CD8-positive, alpha-beta memory T cell (primary cell): ENCODE measurements at regions not wholly inside any gene's neighbourhood (a gene's known extent, or its start where the extent isn't known, plus 50 kb on each side); places are given as distances from the start of the nearest gene placed in this dataset.

ENCODE experiments used
- CTCF ChIA-PET: fragments of 350-600 bp; sonication (Branson Sonifier 250); formaldehyde crosslinking; loops from one replicate; lab custom pipeline; 2021; ENCODE audit warnings: antibody characterized with exemption; lab: Charles Lee
- POLR2A ChIA-PET: fragments of 350-600 bp; sonication (Branson Sonifier 250); formaldehyde crosslinking; loops from one replicate; lab custom pipeline; 2021; ENCODE audit warnings: antibody characterized with exemption; lab: Charles Lee
- DNase-seq, 5 donors: peaks; one replicate each; pipeline versions ENCODE4 v3.0.0 to v3.0.0-alpha.2; 2020 to 2022; ENCODE audit warnings: mixed read lengths in 1 of 5
- H3K27ac ChIP-seq: one replicate; pipeline ENCODE4 v1.7.0; 2013; ENCODE audit warnings: low read depth, mild to moderate bottlenecking, low read length, moderate library complexity
- H3K27me3 ChIP-seq: 2 replicates; pipeline ENCODE4 v1.7.0; 2013; ENCODE audit warnings: low read length, mild to moderate bottlenecking; ENCODE audit not compliant: insufficient read depth, poor library complexity, severe bottlenecking
- H3K36me3 ChIP-seq: 2 replicates; pipeline ENCODE4 v1.7.0; 2013; ENCODE audit warnings: mild to moderate bottlenecking, low read length, moderate library complexity; ENCODE audit not compliant: insufficient read depth
- H3K4me1 ChIP-seq: 2 replicates; pipeline ENCODE4 v1.7.0; 2013; ENCODE audit warnings: mild to moderate bottlenecking, low read length, moderate library complexity; ENCODE audit not compliant: insufficient read depth
- H3K4me3 ChIP-seq: 2 replicates; pipeline ENCODE4 v1.7.0; 2013; ENCODE audit warnings: mild to moderate bottlenecking, low read length
- H3K9me3 ChIP-seq: 2 replicates; pipeline ENCODE4 v1.7.0; 2013; ENCODE audit warnings: mild to moderate bottlenecking, low read length
- H3K27ac Mint-ChIP-seq, 8 donors: one replicate each; pipeline ENCODE4 v1.8.0; 2020 to 2021; ENCODE audit warnings: mixed read lengths in 8 of 8, mild to moderate bottlenecking in 6 of 8, inconsistent platforms in 3 of 8, moderate library complexity in 3 of 8
- H3K27me3 Mint-ChIP-seq, 2 donors: one replicate each; pipeline ENCODE4 v1.8.0; 2020 to 2021; ENCODE audit warnings: mixed read lengths in 2 of 2, mild to moderate bottlenecking in 1 of 2, moderate library complexity in 1 of 2
- H3K36me3 Mint-ChIP-seq, 3 donors: one replicate each; pipeline ENCODE4 v1.8.0; 2020 to 2021; ENCODE audit warnings: mixed read lengths in 3 of 3, inconsistent platforms in 1 of 3, mild to moderate bottlenecking in 1 of 3
- H3K4me1 Mint-ChIP-seq, 3 donors: one replicate each; pipeline ENCODE4 v1.8.0; 2020 to 2021; ENCODE audit warnings: mixed read lengths in 3 of 3, inconsistent platforms in 1 of 3, mild to moderate bottlenecking in 1 of 3
- H3K4me3 Mint-ChIP-seq, 7 donors: one replicate each; pipeline ENCODE4 v1.8.0; 2020 to 2021; ENCODE audit warnings: mixed read lengths in 7 of 7, mild to moderate bottlenecking in 6 of 7, moderate library complexity in 4 of 7, inconsistent platforms in 2 of 7
- H3K9me3 Mint-ChIP-seq, 5 donors: one replicate each; pipeline ENCODE4 v1.8.0; 2020 to 2022; ENCODE audit warnings: mixed read lengths in 5 of 5, mild to moderate bottlenecking in 3 of 5, moderate library complexity in 2 of 5, inconsistent platforms in 1 of 5

DNA sequence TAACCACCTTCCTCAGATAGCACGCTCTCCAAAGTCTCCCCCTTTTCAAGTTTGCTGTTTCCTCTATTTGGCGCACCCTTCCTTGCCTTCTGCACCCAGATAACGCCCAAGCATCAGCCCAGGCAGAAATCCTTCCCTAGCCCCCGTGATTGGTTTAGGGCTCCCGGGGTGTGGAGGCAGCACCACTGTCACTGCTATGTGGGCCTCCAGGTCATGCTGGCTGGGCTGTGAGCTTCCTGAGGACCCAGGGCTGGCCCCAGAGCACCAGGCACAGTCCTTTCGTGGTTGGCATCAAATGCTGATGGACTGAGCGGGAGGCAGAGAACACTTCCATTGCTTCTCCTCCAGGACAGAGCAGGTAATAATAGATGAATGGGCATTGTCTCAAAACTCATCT lies 311.4 kb downstream of the BCL11B start:
- H3K27me3 ChIP-seq: no peaks in the 10 kb centered on the region
- POLR2A ChIA-PET: no interaction called here
- H3K9me3 ChIP-seq: no peaks in the 10 kb centered on the region
- no peak for DNase-seq
- Mint-ChIP-seq H3K4me1 (peaks cover 27 to 46% (median 37%) of the 10 kb centered on the region in 3 donors), H3K27ac (no peak overlapping the region), H3K4me3 (no peak overlapping the region), H3K9me3 (no peaks in the 10 kb centered on the region), H3K36me3 (no peaks in the 10 kb centered on the region), H3K27me3 (peaks cover 0 to 1% of the 10 kb centered on the region in 2 donors)
- CTCF ChIA-PET: no interaction called here
- no peak overlapping the region for H3K27ac ChIP-seq
- H3K4me3 ChIP-seq: no peak overlapping the region
- peaks cover 23% of the 10 kb centered on the region for H3K4me1 ChIP-seq
- no peaks in the 10 kb centered on the region for H3K36me3 ChIP-seq

DNA sequence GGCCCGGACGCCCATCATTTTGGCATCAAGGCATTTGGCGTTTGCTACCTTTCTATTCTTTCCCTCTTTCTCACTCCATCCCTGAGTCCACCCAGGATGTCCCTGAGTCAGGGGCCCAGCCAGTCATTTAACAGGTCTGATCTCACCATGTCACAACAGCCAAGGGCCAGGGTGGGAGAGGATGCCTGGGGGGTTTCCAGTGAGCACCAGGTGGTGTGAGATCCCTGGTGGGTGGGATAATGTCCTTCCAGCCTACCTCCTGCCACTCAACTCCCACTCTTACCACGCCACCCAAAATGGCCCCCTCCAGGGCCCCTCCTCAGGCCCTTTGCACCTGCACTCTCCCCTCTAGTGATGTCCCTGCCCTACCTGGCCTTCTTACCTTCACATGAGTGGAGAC lies 310.8 kb downstream of the BCL11B start:
- H3K9me3 Mint-ChIP-seq: no peaks in the 10 kb centered on the region
- peaks cover 31 to 52% (median 43%) of the 10 kb centered on the region in 3 donors for H3K4me1 Mint-ChIP-seq
- H3K27me3 Mint-ChIP-seq: no peaks in the 10 kb centered on the region
- no peak overlapping the region for H3K4me3 ChIP-seq
- no peak overlapping the region for H3K4me3 Mint-ChIP-seq
- H3K27ac Mint-ChIP-seq: peak overlapping the region in 4 of 8 donors; percentile 17 to 70 (median 58)
- H3K36me3 ChIP-seq: no peaks in the 10 kb centered on the region
- H3K36me3 Mint-ChIP-seq: no peaks in the 10 kb centered on the region
- H3K4me1 ChIP-seq: peaks cover 25% of the 10 kb centered on the region
- ChIA-PET POLR2A (no interaction called here), CTCF (no interaction called here)
- H3K9me3 ChIP-seq: no peaks in the 10 kb centered on the region
- H3K27ac ChIP-seq: no peak overlapping the region
- no peak for DNase-seq
- H3K27me3 ChIP-seq: no peaks in the 10 kb centered on the region

- Histone ChIP-seq H3K36me3 (no peaks in the 10 kb centered on the region), H3K4me3 (no peak overlapping the region), H3K9me3 (no peaks in the 10 kb centered on the region), H3K27me3 (no peaks in the 10 kb centered on the region), H3K27ac (no peak overlapping the region), H3K4me1 (peaks cover 25% of the 10 kb centered on the region)
- no peaks in the 10 kb centered on the region for H3K27me3 Mint-ChIP-seq
- H3K36me3 Mint-ChIP-seq: no peaks in the 10 kb centered on the region
- no peaks in the 10 kb centered on the region for H3K9me3 Mint-ChIP-seq
- H3K4me1 Mint-ChIP-seq: peaks cover 35 to 57% (median 49%) of the 10 kb centered on the region in 3 donors
- no peak overlapping the region for H3K27ac Mint-ChIP-seq
- ChIA-PET CTCF (no interaction called here), POLR2A (no interaction called here)
- H3K4me3 Mint-ChIP-seq: no peak overlapping the region
- DNase-seq: no peak
Observed at GRCh38 chr14:98962118-98962517, 309.9 kb downstream of the BCL11B start.

GRCh38 chr14:98963610-98964009 lies 308.4 kb downstream of the BCL11B start:
- Mint-ChIP-seq H3K4me1 (peaks cover 35 to 57% (median 49%) of the 10 kb centered on the region in 3 donors), H3K4me3 (peak overlapping the region in 5 of 7 donors; percentile 26 to 86 (median 76)), H3K27ac (peak overlapping the region in 7 of 8 donors; percentile 21 to 87 (median 53)), H3K9me3 (no peaks in the 10 kb centered on the region), H3K36me3 (no peaks in the 10 kb centered on the region), H3K27me3 (no peaks in the 10 kb centered on the region)
- ChIA-PET CTCF (no interaction called here), POLR2A (no interaction called here)
- Histone ChIP-seq H3K36me3 (no peaks in the 10 kb centered on the region), H3K4me1 (peaks cover 25% of the 10 kb centered on the region), H3K9me3 (no peaks in the 10 kb centered on the region), H3K4me3 (no peak overlapping the region), H3K27me3 (no peaks in the 10 kb centered on the region), H3K27ac (no peak overlapping the region)
- no peak for DNase-seq

- CTCF ChIA-PET: no interaction called here
- Histone ChIP-seq H3K27ac (no peak overlapping the region), H3K36me3 (no peaks in the 10 kb centered on the region), H3K4me1 (peaks cover 25% of the 10 kb centered on the region), H3K27me3 (no peaks in the 10 kb centered on the region), H3K4me3 (no peak overlapping the region), H3K9me3 (no peaks in the 10 kb centered on the region)
- POLR2A ChIA-PET: no interaction called here
- Mint-ChIP-seq H3K4me1 (peaks cover 35 to 57% (median 49%) of the 10 kb centered on the region in 3 donors), H3K36me3 (no peaks in the 10 kb centered on the region), H3K27me3 (no peaks in the 10 kb centered on the region), H3K27ac (peak overlapping the region in 5 of 8 donors; percentile 71 to 95 (median 83)), H3K9me3 (no peaks in the 10 kb centered on the region), H3K4me3 (peak overlapping the region; percentile 32 to 88 (median 76))
- DNase-seq: peak in 1 of 5 donors; percentile 19
Observed at GRCh38 chr14:98964171-98964570, 307.8 kb downstream of the BCL11B start.

GRCh38 chr14:98965076-98965475 lies 306.9 kb downstream of the BCL11B start:
- DNase-seq: no peak
- H3K9me3 Mint-ChIP-seq: no peaks in the 10 kb centered on the region
- H3K4me1 Mint-ChIP-seq: peaks cover 35 to 57% (median 49%) of the 10 kb centered on the region in 3 donors
- no peak overlapping the region for H3K27ac ChIP-seq
- H3K36me3 Mint-ChIP-seq: no peaks in the 10 kb centered on the region
- H3K27me3 Mint-ChIP-seq: no peaks in the 10 kb centered on the region
- ChIA-PET POLR2A (no interaction called here), CTCF (no interaction called here)
- H3K36me3 ChIP-seq: no peaks in the 10 kb centered on the region
- H3K4me3 Mint-ChIP-seq: peak overlapping the region; percentile 32 to 88 (median 76)
- H3K4me1 ChIP-seq: peaks cover 25% of the 10 kb centered on the region
- H3K4me3 ChIP-seq: peak overlapping the region; percentile 24
- no peaks in the 10 kb centered on the region for H3K27me3 ChIP-seq
- H3K27ac Mint-ChIP-seq: peak overlapping the region in 7 of 8 donors; percentile 66 to 95 (median 80)
- H3K9me3 ChIP-seq: no peaks in the 10 kb centered on the region

DNA sequence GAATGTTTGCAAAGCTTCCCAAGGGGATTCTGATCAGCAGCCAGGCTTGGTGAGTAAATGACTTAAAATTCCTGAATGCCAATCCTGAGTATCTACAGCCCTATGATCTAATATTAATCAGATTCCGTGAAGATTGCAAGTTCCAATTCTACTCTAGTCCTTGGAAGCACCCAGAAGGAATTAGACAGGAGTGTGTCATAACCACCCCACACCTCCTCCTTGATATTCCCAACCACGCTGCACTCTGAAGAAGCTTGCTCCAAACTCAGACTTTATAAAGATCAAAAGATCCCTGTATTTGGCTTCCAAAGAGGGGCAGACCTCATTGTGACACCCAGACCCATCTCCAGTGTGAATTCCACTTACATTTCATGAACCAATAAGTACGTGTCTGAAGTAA lies 306.0 kb downstream of the BCL11B start:
- H3K36me3 ChIP-seq: no peaks in the 10 kb centered on the region
- H3K27ac ChIP-seq: no peak overlapping the region
- no peaks in the 10 kb centered on the region for H3K36me3 Mint-ChIP-seq
- H3K4me1 ChIP-seq: peaks cover 25% of the 10 kb centered on the region
- ChIA-PET CTCF (interaction anchor here (1.2 kb wide), 1 partner anchor 19 kb away, joined by 4 read pairs; no protein-coding TSS in a partner anchor), POLR2A (no interaction called here)
- peak overlapping the region in 2 of 8 donors; percentile 71 to 95 for H3K27ac Mint-ChIP-seq
- H3K4me3 Mint-ChIP-seq: peak overlapping the region in 1 of 7 donors; percentile 86
- H3K4me1 Mint-ChIP-seq: peaks cover 35 to 53% (median 49%) of the 10 kb centered on the region in 3 donors
- H3K4me3 ChIP-seq: no peak overlapping the region
- H3K9me3 Mint-ChIP-seq: no peaks in the 10 kb centered on the region
- DNase-seq: no peak
- no peaks in the 10 kb centered on the region for H3K27me3 ChIP-seq
- H3K9me3 ChIP-seq: no peaks in the 10 kb centered on the region
- H3K27me3 Mint-ChIP-seq: no peaks in the 10 kb centered on the region

DNA sequence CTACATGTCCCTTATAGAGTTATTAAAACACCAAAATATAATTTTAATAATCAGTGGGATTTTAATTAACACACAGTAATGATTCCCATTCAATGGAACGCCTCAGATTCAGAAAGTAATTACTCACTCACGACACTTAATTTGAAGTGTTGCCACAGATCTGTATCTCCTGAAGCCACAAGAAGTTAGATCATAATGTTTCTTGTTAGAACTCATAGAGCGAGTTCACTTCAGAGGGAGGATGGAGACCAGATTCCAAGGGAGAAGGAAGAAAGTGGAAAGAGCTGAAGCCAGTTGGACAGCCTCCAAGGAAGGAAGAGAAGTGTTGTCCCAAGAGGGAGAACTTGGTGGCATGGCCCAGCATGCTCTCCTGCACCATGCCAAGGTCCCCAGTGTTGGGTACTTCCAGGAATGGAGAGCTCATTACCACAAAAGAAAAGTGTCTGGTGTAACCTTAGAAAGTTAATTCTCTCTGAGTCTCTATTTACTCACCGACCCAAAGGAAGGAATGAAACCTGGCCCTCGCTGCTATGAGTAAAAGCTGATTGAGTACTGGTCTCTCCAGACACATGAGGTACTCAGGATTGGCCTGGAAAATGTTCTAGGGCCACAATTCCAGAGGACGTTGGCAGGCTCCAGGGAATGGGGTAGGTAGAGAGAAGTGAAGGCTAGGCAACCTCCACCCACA lies 305.4 kb downstream of the BCL11B start:
- Histone ChIP-seq H3K27me3 (no peaks in the 10 kb centered on the region), H3K27ac (no peak overlapping the region), H3K4me3 (no peak overlapping the region), H3K36me3 (no peaks in the 10 kb centered on the region), H3K9me3 (no peaks in the 10 kb centered on the region), H3K4me1 (peaks cover 25% of the 10 kb centered on the region)
- Mint-ChIP-seq H3K36me3 (no peaks in the 10 kb centered on the region), H3K4me3 (peak overlapping the region in 1 of 7 donors; percentile 1), H3K27me3 (no peaks in the 10 kb centered on the region), H3K4me1 (peaks cover 33 to 49% (median 45%) of the 10 kb centered on the region in 3 donors), H3K27ac (peak overlapping the region in 6 of 8 donors; percentile 12 to 93 (median 44)), H3K9me3 (no peaks in the 10 kb centered on the region)
- POLR2A ChIA-PET: no interaction called here
- DNase-seq: no peak
- CTCF ChIA-PET: interaction anchor here (1.2 kb wide), 1 partner anchor 18 kb away, joined by 4 read pairs; no protein-coding TSS in a partner anchor
